Astrocyte of the cerebellum (primary cell): ENCODE measurements at regions not wholly inside any gene's neighbourhood (a gene's known extent, or its start where the extent isn't known, plus 50 kb on each side); places are given as distances from the start of the nearest gene placed in this dataset.

Experiments used
- DNase-seq: peaks from one replicate; pipeline ENCODE4 v3.0.0-alpha.2; 2011; ENCODE audit warnings: low read depth
- H3K4me3 ChIP-seq: 2 replicates; pipeline ENCODE4 v1.5.1; 2011; ENCODE audit warnings: mild to moderate bottlenecking, low read depth, low read length, moderate library complexity
- CTCF ChIP-seq: IDR thresholded peaks from 2 replicates; pipeline ENCODE4 v1.5.1; 2012; ENCODE audit warnings: low read length, low read depth, moderate library complexity, mild to moderate bottlenecking; ENCODE audit errors: missing control alignments
- in situ Hi-C: cut with HindIII; loops from 2 replicates; pipeline ENCODE4 v1.10.0; 2017; ENCODE audit warnings: low sequenced_read_pairs

GRCh38 chr18:59835605-59836379 is 64.0 kb upstream of the PMAIP1 start:
- TF ChIP-seq CTCF, result no peak
- in situ Hi-C loops, result no loop called here
- DNase-seq, result no peak

GRCh38 chr18:59834267-59834666 is 65.5 kb upstream of the PMAIP1 start:
- DNase-seq, result no peak
- no peak for TF ChIP-seq CTCF
- in situ Hi-C loops, result no loop called here
- H3K4me3 ChIP-seq, result no peak overlapping the region

More at GRCh38 chr18:59835605-59836379, 64.0 kb upstream of the PMAIP1 start:
- no peak overlapping the region for H3K4me3 ChIP-seq

GRCh38 chr18:59833785-59834184 is 66.0 kb upstream of the PMAIP1 start:
- no peak for DNase-seq
- H3K4me3 ChIP-seq, result no peak overlapping the region
- TF ChIP-seq CTCF, result no peak
- in situ Hi-C loops, result no loop called here

GRCh38 chr18:59823596-59824195 is 76.1 kb upstream of the PMAIP1 start:
- H3K4me3 ChIP-seq, result no peak overlapping the region
- in situ Hi-C loops, result loop anchor here (10.0 kb wide), 1 partner anchor 129 kb away; the partner anchor contains the start of gene CCBE1
- peak; percentile 72 for DNase-seq
- TF ChIP-seq CTCF, result peak; percentile 88

GRCh38 chr18:59822612-59823550 is 76.9 kb upstream of the PMAIP1 start:
- no peak overlapping the region for H3K4me3 ChIP-seq
- in situ Hi-C loops, result loop anchor here (10.0 kb wide), 1 partner anchor 128 kb away; the partner anchor contains the start of gene CCBE1
- no peak for DNase-seq
- no peak for TF ChIP-seq CTCF

GRCh38 chr18:59821983-59822382 is 77.8 kb upstream of the PMAIP1 start:
- no peak for TF ChIP-seq CTCF
- no peak overlapping the region for H3K4me3 ChIP-seq
- no peak for DNase-seq
- in situ Hi-C loops, result loop anchor here (10.0 kb wide), 1 partner anchor 127 kb away; the partner anchor contains the start of gene CCBE1
